ENCODE measurements at regions not wholly inside any gene's neighbourhood (a gene's known extent, or its start where the extent isn't known, plus 50 kb on each side); places are given as distances from the start of the nearest gene placed in this dataset.

DNA sequence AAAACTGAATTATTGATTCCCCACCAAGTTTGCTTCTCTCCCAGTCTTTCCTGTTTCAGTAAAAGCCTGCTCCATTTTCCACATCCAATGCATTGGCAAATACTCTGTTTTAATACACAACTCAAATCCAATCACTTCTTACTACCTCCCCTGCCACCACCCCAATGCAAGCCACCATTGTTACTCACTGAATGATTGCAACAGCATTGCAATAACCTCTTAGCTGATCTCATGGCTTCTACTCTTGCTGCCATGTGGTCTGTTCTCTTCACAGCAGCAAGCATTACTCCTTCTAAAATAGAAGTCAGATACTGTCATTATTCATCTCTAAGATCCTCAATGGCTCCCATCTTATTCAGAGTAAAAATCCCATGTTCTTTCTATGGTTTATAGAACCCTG, 123.4 kb downstream of the ATP6V1G3 start:
- TF ChIP-seq ZFP37 (CRISPR knock-in tag; IDR thresholded peaks at IDR 0.05; ENCODE audit: borderline replicate concordance) (no peak), EZH2 (conservative IDR thresholded peaks at IDR 0.05; ENCODE audit: low read depth, low read length) (no peak), ZSCAN20 (CRISPR knock-in tag; IDR thresholded peaks at IDR 0.05; ENCODE audit: borderline replicate concordance) (no peak), ZBTB7B (CRISPR knock-in tag; IDR thresholded peaks at IDR 0.05) (no peak), SP1 (IDR thresholded peaks at IDR 0.05) (no peak), SP1 (CRISPR knock-in tag; IDR thresholded peaks at IDR 0.05) (no peak), KDM1A (CRISPR knock-in tag; IDR thresholded peaks at IDR 0.05) (no peak), BHLHE40 (IDR thresholded peaks at IDR 0.05; ENCODE audit: low read length) (no peak), ARHGAP35 (CRISPR knock-in tag; IDR thresholded peaks at IDR 0.05; ENCODE audit: borderline replicate concordance) (no peak), ATF3 (CRISPR knock-in tag; IDR thresholded peaks at IDR 0.05) (no peak), ZNF484 (CRISPR knock-in tag; IDR thresholded peaks at IDR 0.05; ENCODE audit: borderline replicate concordance, low read depth) (no peak)
- TF ChIP-seq, protein P1, sequence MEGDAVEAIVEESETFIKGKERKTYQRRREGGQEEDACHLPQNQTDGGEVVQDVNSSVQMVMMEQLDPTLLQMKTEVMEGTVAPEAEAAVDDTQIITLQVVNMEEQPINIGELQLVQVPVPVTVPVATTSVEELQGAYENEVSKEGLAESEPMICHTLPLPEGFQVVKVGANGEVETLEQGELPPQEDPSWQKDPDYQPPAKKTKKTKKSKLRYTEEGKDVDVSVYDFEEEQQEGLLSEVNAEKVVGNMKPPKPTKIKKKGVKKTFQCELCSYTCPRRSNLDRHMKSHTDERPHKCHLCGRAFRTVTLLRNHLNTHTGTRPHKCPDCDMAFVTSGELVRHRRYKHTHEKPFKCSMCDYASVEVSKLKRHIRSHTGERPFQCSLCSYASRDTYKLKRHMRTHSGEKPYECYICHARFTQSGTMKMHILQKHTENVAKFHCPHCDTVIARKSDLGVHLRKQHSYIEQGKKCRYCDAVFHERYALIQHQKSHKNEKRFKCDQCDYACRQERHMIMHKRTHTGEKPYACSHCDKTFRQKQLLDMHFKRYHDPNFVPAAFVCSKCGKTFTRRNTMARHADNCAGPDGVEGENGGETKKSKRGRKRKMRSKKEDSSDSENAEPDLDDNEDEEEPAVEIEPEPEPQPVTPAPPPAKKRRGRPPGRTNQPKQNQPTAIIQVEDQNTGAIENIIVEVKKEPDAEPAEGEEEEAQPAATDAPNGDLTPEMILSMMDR (CRISPR knock-in tag; IDR thresholded peaks at IDR 0.05), result no peak

All from HepG2 (cell line).